HCT116 (cell line): ENCODE measurements at regions not wholly inside any gene's neighbourhood (a gene's known extent, or its start where the extent isn't known, plus 50 kb on each side); places are given as distances from the start of the nearest gene placed in this dataset.
A peak's percentile ranks its signal among the peaks of the same experiment; 100 is the strongest.

Experiments used
- ATAC-seq: fragments of 200-7000 bp; cut with Tn5 transposase; 2 replicates; pipeline ENCODE4 v1.9.1; 2020; ENCODE audit warnings: mild to moderate bottlenecking, moderate library complexity
- BruUV-seq: library from RNA; stranded (reverse); fragments of 400-500 nt; replicated peaks from 2 replicates; lab custom pipeline; 2021; lab: Mats Ljungman, UMichigan
- CTCF ChIA-PET: fragments of 300-600 bp; sonication (Branson Sonifier 250); formaldehyde crosslinking; loops from one replicate; lab custom pipeline; 2021; ENCODE audit warnings: antibody characterized with exemption; lab: Charles Lee
- POLR2A ChIA-PET: fragments of 300-600, 350-600 bp; sonication (Branson Sonifier 250); formaldehyde crosslinking; loops from one replicate; lab custom pipeline; 2021; ENCODE audit warnings: antibody characterized with exemption; lab: Charles Lee
- RAD21 ChIA-PET, 2 experiments: fragments of 300-600 bp; sonication (Branson Sonifier 250); formaldehyde crosslinking; loops; one replicate each; lab custom pipeline; 2023; ENCODE audit warnings: low total read pairs in 2 of 2; ENCODE audit not compliant: uncharacterized antibody in 2 of 2, unreplicated experiment in 2 of 2, low non-redundant PET in 1 of 2; lab: Charles Lee
- DNase-seq: peaks from one replicate; pipeline ENCODE4 v3.0.0-alpha.2; 2010; ENCODE audit warnings: low read depth, low spot score
- H2AFZ ChIP-seq: fragments of 200-600 bp; shearing (Covaris generic), sonication (generic); 2 replicates; pipeline ENCODE4 v1.6.1; 2017; ENCODE audit warnings: low read depth, mixed run types, mixed read lengths, antibody characterized with exemption, low read length; ENCODE audit not compliant: poor library complexity, severe bottlenecking
- H3K27ac ChIP-seq: 2 replicates; pipeline ENCODE4 v1.5.1; 2012; ENCODE audit warnings: low read depth, low read length
- H3K27me3 ChIP-seq: fragments of 200-600 bp; sonication (generic); 2 replicates; pipeline ENCODE4 v1.6.1; 2016; ENCODE audit warnings: mixed run types, low read length, mixed read lengths; ENCODE audit not compliant: insufficient read depth
- H3K36me3 ChIP-seq, 2 experiments: fragments of 200-500 bp in 1 of 2; fragments of 200-600 bp in 1 of 2; sonication (Bioruptor generic) in 1 of 2; sonication (generic) in 1 of 2; 2 replicates each; pipeline versions ENCODE4 v1.5.1 to v1.6.1; 2014 to 2016; ENCODE audit warnings: low read length in 2 of 2, inconsistent platforms in 1 of 2, mixed read lengths in 1 of 2, mixed run types in 1 of 2; ENCODE audit not compliant: insufficient read depth in 2 of 2, control insufficient read depth in 1 of 2
- H3K4me1 ChIP-seq, 2 experiments: fragments of 200-600 bp in 1 of 2; sonication (generic) in 1 of 2; 2 replicates each; pipeline versions ENCODE4 v1.5.1 to v1.6.1; 2012 to 2017; ENCODE audit warnings: low read length in 2 of 2, inconsistent platforms in 1 of 2, mild to moderate bottlenecking in 1 of 2, mixed read lengths in 1 of 2, mixed run types in 1 of 2, moderate library complexity in 1 of 2; ENCODE audit not compliant: insufficient read depth in 2 of 2, control insufficient read depth in 1 of 2
- H3K4me2 ChIP-seq: fragments of 200-600 bp; sonication (generic); 2 replicates; pipeline ENCODE4 v1.6.1; 2017; ENCODE audit warnings: mixed run types, low read length, mixed read lengths
- H3K4me3 ChIP-seq, 2 experiments: fragments of 200-600 bp in 1 of 2; sonication (generic) in 1 of 2; replicated peaks in 1 of 2; 2 replicates each; pipeline ENCODE4 v1.5.1; 2011 to 2016; ENCODE audit warnings: low read length in 2 of 2, control low read depth in 1 of 2, low read depth in 1 of 2, mild to moderate bottlenecking in 1 of 2, mixed read lengths in 1 of 2, mixed run types in 1 of 2
- H3K79me2 ChIP-seq: fragments of 200-600 bp; sonication (generic); 2 replicates; pipeline ENCODE4 v1.6.1; 2017; ENCODE audit warnings: mild to moderate bottlenecking, mixed run types, low read length, moderate library complexity, mixed read lengths; ENCODE audit not compliant: insufficient read depth
- H3K9ac ChIP-seq: fragments of 200-600 bp; sonication (generic); 2 replicates; pipeline ENCODE4 v1.6.1; 2016; ENCODE audit warnings: low read length, mixed read lengths
- H3K9me2 ChIP-seq: fragments of 200-600 bp; sonication (generic), shearing (Covaris generic); 2 replicates; pipeline ENCODE4 v1.6.1; 2017; ENCODE audit warnings: mixed run types, mild to moderate bottlenecking, moderate library complexity; ENCODE audit not compliant: insufficient read depth
- H3K9me3 ChIP-seq, 2 experiments: fragments of 200-500 bp in 1 of 2; fragments of 200-600 bp in 1 of 2; sonication (Bioruptor generic) in 1 of 2; sonication (generic) in 1 of 2; 2 replicates each; pipeline ENCODE4 v1.6.1; 2014 to 2017; ENCODE audit warnings: low read length in 2 of 2, mixed read lengths in 2 of 2, inconsistent platforms in 1 of 2, low read depth in 1 of 2, mild to moderate bottlenecking in 1 of 2, mixed run types in 1 of 2, moderate library complexity in 1 of 2; ENCODE audit not compliant: control insufficient read depth in 1 of 2, insufficient read depth in 1 of 2
- H4K20me1 ChIP-seq: fragments of 200-600 bp; sonication (generic), shearing (Covaris generic); 2 replicates; pipeline ENCODE4 v1.6.1; 2017; ENCODE audit warnings: mixed run types, mild to moderate bottlenecking, moderate library complexity; ENCODE audit not compliant: insufficient read depth
- CEBPB ChIP-seq: IDR thresholded peaks from 2 replicates; pipeline ENCODE4 v1.6.1; 2012; ENCODE audit warnings: low read depth
- ELF1 ChIP-seq: IDR thresholded peaks from 2 replicates; pipeline ENCODE4 v1.6.1; 2012; ENCODE audit warnings: low read depth, borderline replicate concordance
- EZH2phosphoT487 ChIP-seq: fragments of 200-600 bp; IDR thresholded peaks from 2 replicates; pipeline ENCODE4 v1.6.1; 2018; ENCODE audit warnings: antibody characterized with exemption, borderline replicate concordance
- JUND ChIP-seq: IDR thresholded peaks from 2 replicates; pipeline ENCODE4 v1.6.1; 2012
- MAX ChIP-seq: IDR thresholded peaks from 2 replicates; pipeline ENCODE4 v1.6.1; 2012
- POLR2A ChIP-seq: IDR thresholded peaks from 2 replicates; pipeline ENCODE4 v1.7.0; 2011; ENCODE audit warnings: borderline replicate concordance; ENCODE audit not compliant: insufficient read depth, insufficient read length; ENCODE audit errors: extremely low read depth
- POLR2AphosphoS5 ChIP-seq: IDR thresholded peaks from 2 replicates; pipeline ENCODE4 v1.6.1; 2011; ENCODE audit warnings: mild to moderate bottlenecking, low read depth, low read length, moderate library complexity
- SIN3A ChIP-seq: IDR thresholded peaks from 2 replicates; pipeline ENCODE4 v1.6.1; 2012; ENCODE audit warnings: low read depth
- SP1 ChIP-seq: IDR thresholded peaks from 2 replicates; pipeline ENCODE4 v1.6.1; 2012; ENCODE audit warnings: low read depth
- TCF7L2 ChIP-seq: IDR thresholded peaks from 2 replicates; pipeline ENCODE4 v1.7.0; 2011; ENCODE audit warnings: borderline replicate concordance, inconsistent platforms; ENCODE audit not compliant: insufficient read depth, insufficient read length; ENCODE audit errors: extremely low read depth
- intact Hi-C: fragments of 100-400 bp; cut with micrococcal nuclease; formaldehyde crosslinking; loops from 2 replicates; pipeline ENCODE4 v1.10.0; 2022

DNA sequence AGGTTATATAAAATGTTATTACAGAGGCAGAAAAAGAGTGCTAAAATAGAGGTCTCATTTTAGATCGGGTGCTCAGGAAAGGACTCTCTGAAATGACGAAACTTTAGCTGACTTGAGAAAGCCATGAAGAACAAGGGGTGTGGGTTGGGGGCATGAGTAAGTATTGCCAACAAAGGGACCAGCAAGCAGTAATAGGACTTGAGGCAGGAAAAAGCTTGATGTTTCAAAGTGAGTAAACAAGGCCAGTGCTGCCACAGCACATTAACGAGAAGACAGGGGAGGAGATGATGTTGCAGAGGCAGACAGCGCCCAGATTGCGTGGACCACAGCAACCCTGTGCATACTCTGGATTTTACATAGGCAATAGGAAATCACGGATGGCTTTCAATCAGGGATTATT is 318.8 kb downstream of the ZEB2 start:
- H3K4me1 ChIP-seq = peaks cover 3 to 16% of the 10 kb centered on the region in 2 experiments; a peak in 3 of 4 replicates
- H4K20me1 ChIP-seq = no peaks in the 10 kb centered on the region
- no peak for DNase-seq
- TF ChIP-seq JUND (no peak), CEBPB (no peak), TCF7L2 (no peak), SP1 (no peak), POLR2AphosphoS5 (no peak)
- intact Hi-C loops = no loop called here
- H3K9me3 ChIP-seq = no peaks in the 10 kb centered on the region
- H3K36me3 ChIP-seq = no peaks in the 10 kb centered on the region
- peaks cover 2% of the 10 kb centered on the region; the same call in 1 of the 2 replicates for H3K9me2 ChIP-seq
- no peak overlapping the region for H2AFZ ChIP-seq
- no peak for ATAC-seq
- H3K9ac ChIP-seq = no peak overlapping the region
- ChIA-PET RAD21 (no interaction called here), POLR2A (no interaction called here), CTCF (no interaction called here)
- H3K4me3 ChIP-seq = no peak overlapping the region
- no TSS peak for BruUV-seq
- H3K79me2 ChIP-seq = no peaks in the 10 kb centered on the region
- no peak overlapping the region for H3K27ac ChIP-seq
- H3K4me2 ChIP-seq = no peak overlapping the region
- no peaks in the 10 kb centered on the region for H3K27me3 ChIP-seq

DNA sequence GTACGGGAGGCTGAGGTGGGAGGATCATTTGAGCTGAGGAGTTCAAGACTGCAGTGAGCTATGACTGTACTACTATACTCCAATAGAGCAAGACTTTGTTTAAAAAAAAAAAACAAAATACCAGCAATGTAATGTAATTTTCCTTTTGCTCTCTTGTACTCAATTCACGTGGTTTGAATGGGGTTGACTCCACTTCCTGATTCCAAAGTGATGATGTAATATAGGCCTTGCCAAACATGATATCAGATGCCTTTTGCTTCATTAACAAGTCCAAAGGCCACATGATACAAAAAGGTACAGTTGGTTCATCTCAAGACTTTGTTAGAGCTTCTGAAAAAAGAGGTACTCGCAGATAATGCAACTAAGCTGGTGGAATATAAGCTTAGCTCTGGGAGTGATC is 321.8 kb downstream of the ZEB2 start:
- Histone ChIP-seq H3K4me3 (no peak overlapping the region), H4K20me1 (no peaks in the 10 kb centered on the region), H3K79me2 (no peaks in the 10 kb centered on the region), H3K9ac (no peak overlapping the region), H3K27me3 (no peaks in the 10 kb centered on the region), H3K9me2 (peaks cover 2% of the 10 kb centered on the region; the same call in 1 of the 2 replicates)
- ChIA-PET RAD21 (no interaction called here), POLR2A (no interaction called here)
- BruUV-seq = no TSS peak
- TF ChIP-seq JUND = peak; percentile 39; the same call in 1 of the 2 replicates
- TF ChIP-seq MAX = no peak
- no peak for TF ChIP-seq EZH2phosphoT487
- no peak for TF ChIP-seq POLR2A
- TF ChIP-seq SIN3A = no peak
- peak; percentile 52 for TF ChIP-seq CEBPB
- peak; percentile 63 for TF ChIP-seq ELF1
- no peak for TF ChIP-seq POLR2AphosphoS5
- TF ChIP-seq, all 23 proteins: peak for 3
- Histone ChIP-seq H3K4me1 (peaks cover 3 to 16% of the 10 kb centered on the region in 2 experiments; a peak in 3 of 4 replicates), H3K36me3 (no peaks in the 10 kb centered on the region), H3K27ac (no peak overlapping the region), H3K9me3 (no peaks in the 10 kb centered on the region), H2AFZ (peak overlapping the region; percentile 10), H3K4me2 (peak overlapping the region; percentile 40)
- CTCF ChIA-PET = no interaction called here
- intact Hi-C loops = no loop called here
- no peak; the same call in 1 of the 2 replicates for ATAC-seq
- peak; percentile 4 for DNase-seq
